KOPT-K1 (cell line): ENCODE measurements at regions not wholly inside any gene's neighbourhood (a gene's known extent, or its start where the extent isn't known, plus 50 kb on each side); places are given as distances from the start of the nearest gene placed in this dataset.

Experiments used
- H3K27ac ChIP-seq: fragments of 200-600 bp; sonication (generic); 2 replicates; pipeline ENCODE4 v1.5.1; 2016; ENCODE audit warnings: antibody characterized with exemption, mild to moderate bottlenecking, low read depth, low read length; ENCODE audit not compliant: poor library complexity, severe bottlenecking
- H3K36me3 ChIP-seq: fragments of 200-600 bp; sonication (generic); 2 replicates; pipeline ENCODE4 v1.5.1; 2017; ENCODE audit warnings: antibody characterized with exemption, mild to moderate bottlenecking, low read length, moderate library complexity; ENCODE audit not compliant: insufficient read depth
- H3K9me3 ChIP-seq: fragments of 200-600 bp; sonication (generic); 2 replicates; pipeline ENCODE4 v1.5.1; 2017; ENCODE audit warnings: antibody characterized with exemption, low read length, mild to moderate bottlenecking; ENCODE audit not compliant: insufficient read depth, poor library complexity, severe bottlenecking

DNA sequence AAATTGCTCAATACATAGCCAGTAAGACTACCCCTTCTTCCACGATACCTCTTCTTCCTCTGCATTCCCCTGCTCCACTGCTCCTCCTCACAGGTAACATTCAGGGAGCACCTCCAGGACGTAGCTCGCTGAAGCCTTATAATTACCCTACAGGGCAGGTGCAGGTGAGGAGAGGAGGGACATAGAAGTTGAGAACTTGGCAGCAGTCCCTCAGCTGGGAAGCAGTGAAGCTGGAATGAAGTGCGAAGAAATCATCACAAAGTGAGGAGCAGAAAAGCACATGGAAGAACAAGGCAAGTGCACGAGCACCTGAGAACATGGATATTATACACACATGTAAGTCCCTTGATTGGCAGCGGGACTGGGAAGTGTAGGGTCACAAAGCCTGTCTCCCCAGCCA, 118.2 kb downstream of the HSD17B3 start:
- Histone ChIP-seq H3K27ac (no peak overlapping the region), H3K9me3 (peaks cover 7% of the 10 kb centered on the region), H3K36me3 (no peaks in the 10 kb centered on the region)

DNA sequence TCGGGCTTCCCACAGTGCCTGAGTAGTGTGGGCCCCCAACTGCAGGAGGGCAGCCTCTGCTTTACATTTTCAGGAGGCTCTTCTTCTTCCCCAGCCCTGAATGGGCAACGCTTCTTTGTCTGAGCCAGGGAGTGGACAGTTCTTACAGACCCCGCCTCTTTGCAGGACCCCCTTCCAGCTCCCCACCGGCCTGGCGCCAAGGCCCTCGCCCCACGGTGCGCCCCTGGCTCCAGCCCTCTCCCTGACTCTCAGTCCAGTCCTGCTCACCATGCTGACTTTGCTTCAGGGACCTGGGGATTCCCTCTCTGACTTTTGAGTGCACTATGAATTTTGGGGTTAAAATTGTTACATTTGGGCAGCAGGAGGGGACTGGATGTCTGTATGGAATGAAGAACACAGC, 123.8 kb downstream of the HSD17B3 start:
- Histone ChIP-seq H3K36me3 (no peaks in the 10 kb centered on the region), H3K27ac (no peak overlapping the region), H3K9me3 (no peaks in the 10 kb centered on the region)

DNA sequence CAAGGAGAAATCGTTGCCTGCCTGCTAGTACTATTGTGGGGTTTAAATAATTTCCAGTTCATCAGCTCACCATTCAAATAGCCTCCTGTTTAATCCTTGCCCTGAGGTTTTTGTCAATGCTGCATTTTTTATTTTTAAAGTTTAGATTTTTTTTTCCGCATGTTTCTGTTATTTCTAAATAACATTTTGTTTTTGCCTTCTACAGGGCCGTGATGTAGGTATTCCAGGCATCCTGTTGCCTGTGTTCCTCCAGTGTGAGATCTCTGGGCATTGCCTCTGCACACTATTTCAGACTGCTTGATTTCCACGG, 124.3 kb downstream of the HSD17B3 start:
- Histone ChIP-seq H3K27ac (no peak overlapping the region), H3K36me3 (no peaks in the 10 kb centered on the region), H3K9me3 (no peaks in the 10 kb centered on the region)

DNA sequence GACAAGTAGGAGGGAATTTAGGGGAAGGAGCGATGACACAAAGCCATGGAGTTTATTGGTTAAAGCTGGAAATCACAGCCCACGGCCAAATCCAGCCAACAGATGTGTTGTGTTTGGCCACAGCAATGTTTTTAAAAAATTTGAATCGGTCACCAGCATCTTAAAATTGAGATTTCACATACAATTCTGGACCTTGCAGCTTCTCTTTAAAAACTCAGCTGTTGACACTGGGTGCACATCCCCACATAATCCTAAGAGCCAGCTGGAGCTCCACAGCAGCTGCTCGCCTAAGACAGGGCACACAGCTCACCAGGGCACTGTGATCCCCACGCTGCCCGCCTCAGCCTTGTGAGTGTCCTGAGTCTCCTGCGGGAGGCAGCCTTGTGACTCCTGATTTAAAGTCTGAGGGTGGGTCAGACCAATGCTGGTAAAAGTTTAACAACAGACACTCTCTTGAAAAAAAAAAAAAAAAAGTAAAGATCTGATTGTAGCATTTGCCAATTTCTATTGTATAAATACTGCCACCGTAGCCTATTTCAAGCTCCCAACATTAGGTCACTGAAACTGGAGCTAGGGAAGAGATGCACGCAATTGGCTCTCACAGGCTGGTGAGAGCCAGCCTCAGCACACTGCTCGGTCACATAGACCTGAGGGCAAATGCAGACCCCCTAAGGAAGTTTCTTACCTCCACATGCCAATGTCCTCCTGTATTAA, 124.8 kb downstream of the HSD17B3 start:
- no peak overlapping the region for H3K27ac ChIP-seq
- H3K9me3 ChIP-seq: no peaks in the 10 kb centered on the region
- no peaks in the 10 kb centered on the region for H3K36me3 ChIP-seq

DNA sequence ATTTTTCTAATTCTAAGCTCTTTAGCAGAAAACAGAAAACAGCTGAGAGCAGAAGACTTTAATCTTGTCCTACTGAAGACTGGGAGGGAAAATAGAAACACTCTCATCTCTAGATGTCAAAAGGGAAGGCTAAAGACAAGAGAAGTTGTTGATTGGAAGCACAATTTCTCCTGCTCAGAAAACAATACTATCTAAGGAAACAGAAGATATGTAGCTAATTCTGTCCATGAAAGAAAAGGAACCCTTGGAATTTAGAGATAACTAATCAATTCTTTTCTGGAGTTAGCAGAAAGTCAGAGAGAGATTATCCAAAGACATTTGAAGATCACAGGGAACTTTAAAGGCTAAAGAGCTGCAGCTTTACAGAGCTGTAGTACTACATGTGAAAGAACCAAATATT, 126.2 kb downstream of the HSD17B3 start:
- no peaks in the 10 kb centered on the region for H3K9me3 ChIP-seq
- H3K36me3 ChIP-seq: no peaks in the 10 kb centered on the region
- H3K27ac ChIP-seq: no peak overlapping the region

DNA sequence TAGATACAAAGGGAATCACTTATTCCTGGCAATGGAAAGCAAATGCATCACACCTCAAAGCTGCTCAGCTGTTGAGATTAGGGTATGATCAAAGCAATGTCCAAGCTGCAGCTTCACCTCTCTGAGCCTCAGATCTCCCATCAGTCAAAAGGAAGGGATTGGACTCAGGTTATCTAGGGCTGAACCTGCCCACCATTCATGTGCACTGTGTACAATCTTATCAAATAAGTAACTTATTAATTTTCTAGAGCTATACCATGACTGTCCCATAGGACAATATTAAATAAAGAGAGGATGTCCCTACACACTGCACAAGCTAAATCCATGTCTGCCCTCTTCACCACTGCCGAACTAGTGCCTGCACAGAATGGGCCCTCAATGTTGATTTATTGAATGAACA, 127.0 kb downstream of the HSD17B3 start:
- no peaks in the 10 kb centered on the region for H3K36me3 ChIP-seq
- H3K9me3 ChIP-seq: no peaks in the 10 kb centered on the region
- H3K27ac ChIP-seq: no peak overlapping the region

DNA sequence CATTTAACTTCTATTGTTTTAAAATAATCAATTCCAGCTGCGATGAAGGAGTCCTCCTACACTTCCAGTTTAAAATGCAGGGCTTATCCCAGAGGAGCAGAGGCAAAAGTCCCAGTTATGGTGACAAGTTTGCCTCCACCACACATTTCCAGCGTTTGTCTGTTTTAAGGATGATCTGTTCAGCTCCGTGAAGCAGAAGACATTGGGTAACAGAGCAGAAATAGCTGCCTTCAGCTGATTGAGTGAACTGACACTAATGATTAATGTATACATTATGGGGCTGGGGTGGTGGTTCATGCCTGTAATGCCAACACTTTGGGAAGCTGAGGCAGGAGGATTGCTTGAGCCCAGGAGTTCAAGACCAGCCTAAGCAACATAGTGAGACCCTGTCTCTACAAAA, 127.6 kb downstream of the HSD17B3 start:
- Histone ChIP-seq H3K9me3 (no peaks in the 10 kb centered on the region), H3K27ac (no peak overlapping the region), H3K36me3 (no peaks in the 10 kb centered on the region)

DNA sequence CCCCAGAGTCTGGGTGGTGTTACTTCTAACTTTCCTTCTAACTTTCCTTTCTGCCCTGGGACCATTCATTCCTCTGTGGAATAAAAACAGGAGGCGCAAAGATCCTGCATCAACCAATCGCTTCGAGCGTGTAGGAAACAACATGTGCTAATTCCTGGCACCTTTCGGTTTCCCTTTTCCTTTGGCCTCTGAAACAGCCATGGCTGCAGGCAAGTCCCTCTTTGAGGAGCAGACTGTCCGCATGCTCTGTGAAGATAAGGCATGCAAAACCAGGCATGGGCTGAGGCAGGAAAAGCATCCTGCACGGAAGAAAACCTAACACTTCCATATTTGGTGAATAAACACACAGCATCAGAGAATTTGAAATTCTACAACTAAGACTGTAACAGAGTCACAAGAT, 128.3 kb downstream of the HSD17B3 start:
- no peaks in the 10 kb centered on the region for H3K36me3 ChIP-seq
- H3K9me3 ChIP-seq: no peaks in the 10 kb centered on the region
- no peak overlapping the region for H3K27ac ChIP-seq

DNA sequence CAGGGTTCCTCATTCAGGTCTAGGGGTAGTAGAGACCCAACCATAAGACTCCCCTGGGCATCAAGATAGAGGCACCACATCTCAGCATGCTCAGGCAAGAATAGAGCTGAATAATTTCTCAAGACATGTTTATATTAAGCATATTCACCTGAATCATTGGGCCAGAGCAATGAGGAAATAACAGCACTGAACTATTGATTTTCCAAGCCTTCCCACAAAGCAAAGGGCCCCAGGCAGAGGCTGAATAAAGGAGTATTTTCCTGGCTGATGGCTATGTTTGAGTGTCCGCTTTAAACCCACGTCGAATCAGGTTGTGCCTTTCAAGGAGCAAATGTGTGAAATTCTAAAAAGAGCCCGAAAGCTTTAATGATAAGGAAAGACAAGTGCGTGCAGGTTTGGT, 129.2 kb downstream of the HSD17B3 start:
- H3K36me3 ChIP-seq: no peaks in the 10 kb centered on the region
- no peak overlapping the region for H3K27ac ChIP-seq
- H3K9me3 ChIP-seq: no peaks in the 10 kb centered on the region

DNA sequence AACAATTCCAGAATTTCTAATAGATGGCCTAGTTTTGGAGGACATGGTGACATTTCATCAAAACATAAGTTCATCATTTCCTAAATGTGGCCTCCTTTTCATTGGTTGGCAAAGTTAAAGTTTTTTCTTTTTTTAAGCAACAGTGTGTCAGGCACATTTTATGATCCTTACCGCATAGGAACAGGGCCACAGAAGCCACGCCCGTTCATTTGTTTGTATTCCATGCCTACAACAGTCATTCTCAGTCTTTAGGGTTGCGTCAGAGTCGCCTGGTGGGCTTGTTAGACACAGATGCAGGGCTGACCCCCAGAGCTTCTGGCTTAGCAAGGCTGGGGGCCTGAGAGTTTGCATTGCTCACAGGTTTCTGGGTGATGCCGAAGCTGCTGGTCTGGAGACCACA, 130.2 kb downstream of the HSD17B3 start:
- Histone ChIP-seq H3K36me3 (no peaks in the 10 kb centered on the region), H3K27ac (no peak overlapping the region), H3K9me3 (no peaks in the 10 kb centered on the region)

DNA sequence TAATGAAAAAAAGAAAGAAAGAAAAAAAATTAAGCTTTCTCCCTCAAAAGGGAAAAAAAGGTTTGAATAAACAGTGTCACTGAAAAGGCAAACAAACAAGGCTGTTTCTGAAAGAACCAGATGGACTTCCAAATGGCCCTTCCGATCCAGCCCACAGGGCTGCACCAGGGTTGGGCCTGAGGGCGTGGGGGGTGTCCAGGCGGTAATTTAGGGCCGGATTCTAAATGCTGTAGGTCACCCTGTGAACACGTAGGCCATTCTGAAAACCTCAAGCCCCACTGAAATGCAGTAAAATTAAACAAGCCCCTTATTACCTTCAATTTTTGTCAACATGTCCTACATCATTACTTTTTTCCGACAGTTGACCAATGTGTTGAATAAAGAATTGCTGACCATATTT, 132.1 kb downstream of the HSD17B3 start:
- no peak overlapping the region for H3K27ac ChIP-seq
- no peaks in the 10 kb centered on the region for H3K9me3 ChIP-seq
- no peaks in the 10 kb centered on the region for H3K36me3 ChIP-seq

DNA sequence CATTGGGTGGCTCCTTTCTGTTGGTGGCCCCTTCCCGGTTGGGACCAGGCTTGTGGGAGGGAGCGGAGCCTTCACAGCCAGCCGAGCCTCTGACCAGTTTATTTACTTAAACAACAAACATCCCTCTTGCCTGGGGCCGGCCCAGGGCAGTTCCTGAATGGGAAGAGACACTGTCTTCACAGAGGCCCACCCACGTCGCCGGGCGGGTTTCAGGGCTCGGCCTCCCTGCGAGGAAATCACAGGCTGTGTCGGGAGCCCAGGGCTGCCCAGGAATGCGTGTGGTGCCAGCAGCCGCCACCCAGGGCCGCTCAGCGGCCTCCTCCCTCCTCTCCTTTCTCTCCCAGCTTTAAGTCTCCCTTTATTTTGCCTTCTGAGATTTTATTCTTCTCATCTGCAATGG, 132.5 kb downstream of the HSD17B3 start:
- Histone ChIP-seq H3K36me3 (no peaks in the 10 kb centered on the region), H3K9me3 (no peaks in the 10 kb centered on the region), H3K27ac (no peak overlapping the region)

DNA sequence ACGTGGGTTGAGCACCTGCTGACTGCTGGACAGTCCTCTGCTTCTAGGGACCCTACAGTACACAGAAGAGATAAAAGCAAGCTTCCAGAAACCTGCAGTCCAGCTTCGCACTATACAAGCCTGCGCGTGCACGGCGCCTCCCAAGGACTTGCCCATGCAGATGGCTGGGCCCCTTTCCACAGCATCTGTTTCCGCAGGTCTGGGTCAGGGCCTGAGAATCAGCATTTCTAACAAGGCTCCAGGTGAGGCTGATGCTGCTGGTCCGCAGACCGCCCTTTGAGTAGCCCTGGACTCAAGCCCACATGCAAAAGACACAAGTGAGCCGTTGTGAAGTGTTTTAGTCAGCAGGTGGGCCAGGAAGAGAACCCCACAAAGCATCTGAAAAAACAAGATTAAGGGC, 133.1 kb downstream of the HSD17B3 start:
- H3K36me3 ChIP-seq: no peaks in the 10 kb centered on the region
- H3K27ac ChIP-seq: no peak overlapping the region

DNA sequence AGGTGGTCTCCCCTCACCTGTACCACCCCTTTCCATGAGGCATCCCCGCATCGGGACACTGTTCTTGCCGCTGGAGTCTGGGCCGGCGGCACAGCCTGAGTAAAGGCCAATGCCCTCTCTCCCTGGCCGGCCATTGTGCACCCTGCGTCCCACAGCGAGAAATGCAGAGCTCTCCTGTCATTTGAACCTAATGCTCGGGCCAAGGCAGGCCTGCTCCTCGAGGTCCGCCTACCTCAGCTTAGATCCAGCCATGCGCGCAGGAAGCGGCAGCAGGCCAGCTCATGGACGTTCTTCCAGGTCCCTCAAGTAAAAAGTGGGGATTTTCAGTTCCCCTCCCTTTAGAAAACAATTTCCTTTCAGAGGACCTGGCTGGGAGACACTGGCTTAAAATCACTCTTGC, 135.0 kb downstream of the HSD17B3 start:
- Histone ChIP-seq H3K9me3 (no peaks in the 10 kb centered on the region), H3K36me3 (no peaks in the 10 kb centered on the region)

More for the DNA sequence above, 133.1 kb downstream of the HSD17B3 start:
- no peaks in the 10 kb centered on the region for H3K9me3 ChIP-seq

DNA sequence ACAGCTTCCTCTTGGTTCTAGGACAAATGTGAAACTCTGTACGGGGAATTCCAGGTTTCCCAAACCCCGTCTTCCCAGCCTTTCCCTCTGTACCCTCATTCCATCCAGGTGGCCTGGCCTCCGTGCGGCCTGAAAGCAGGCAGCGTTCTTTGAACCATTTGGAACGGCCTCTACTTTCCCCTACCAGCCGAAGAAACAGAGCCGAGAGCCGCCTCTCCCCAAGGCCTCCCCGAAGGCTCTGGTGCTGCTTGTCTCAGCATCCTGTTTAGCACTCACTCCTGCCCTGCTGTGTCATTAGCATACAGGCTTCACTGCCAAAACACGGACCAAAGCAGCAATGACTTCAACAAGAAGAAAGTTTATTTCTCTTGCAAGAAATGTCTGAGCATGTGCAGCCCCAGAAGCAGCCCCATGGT, 137.7 kb downstream of the HSD17B3 start:
- Histone ChIP-seq H3K36me3 (no peaks in the 10 kb centered on the region), H3K27ac (no peak overlapping the region), H3K9me3 (no peaks in the 10 kb centered on the region)

More for the DNA sequence above, 135.0 kb downstream of the HSD17B3 start:
- H3K27ac ChIP-seq: no peak overlapping the region

DNA sequence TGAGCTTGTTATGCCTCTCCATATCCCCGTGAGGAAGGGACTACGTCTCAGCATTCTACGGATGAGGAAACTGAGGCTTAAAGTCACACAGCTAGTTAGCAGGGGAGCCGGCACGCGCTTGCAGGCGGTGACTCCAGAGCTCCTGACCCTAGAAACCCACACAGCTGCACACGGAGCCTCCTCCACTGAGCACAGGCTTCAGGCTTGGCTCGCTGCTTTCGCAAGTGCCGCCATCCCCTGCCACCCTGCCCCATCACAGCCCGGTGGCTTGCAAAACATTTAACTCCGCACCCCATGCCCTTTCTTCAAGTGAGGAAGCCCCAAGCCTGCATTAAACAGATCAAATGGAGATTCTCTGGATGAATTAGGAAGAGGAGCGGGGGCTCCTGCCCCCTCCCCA, 138.3 kb downstream of the HSD17B3 start:
- Histone ChIP-seq H3K36me3 (no peaks in the 10 kb centered on the region), H3K9me3 (no peaks in the 10 kb centered on the region), H3K27ac (no peak overlapping the region)
